HG03025 (cell line): ENCODE measurements at regions not wholly inside any gene's neighbourhood (a gene's known extent, or its start where the extent isn't known, plus 50 kb on each side); places are given as distances from the start of the nearest gene placed in this dataset.
"Not testable (repeated sequence)": the region's sequence is repeated elsewhere in the genome, so short reads cannot be mapped to it uniquely, and the experiment has no call there.

ENCODE experiments used
- ATAC-seq: cut with Tn5 transposase; IDR thresholded peaks from one replicate; pipeline ENCODE4 v1.9.1; 2021; ENCODE audit warnings: mild to moderate bottlenecking, moderate library complexity; ENCODE audit not compliant: unreplicated experiment, low FRiP score

- no peak for ATAC-seq
These were observed 104.5 kb downstream of the CXCL12 start for GRCh38 chr10:44280226-44281014.

GRCh38 chr10:44279426-44280126 is 105.3 kb downstream of the CXCL12 start:
- no peak for ATAC-seq

- ATAC-seq, result no peak
These were observed 106.0 kb downstream of the CXCL12 start for GRCh38 chr10:44278837-44279324.

- ATAC-seq, result not testable (repeated sequence)
These were observed 116.4 kb downstream of the CXCL12 start for GRCh38 chr10:44268435-44268948.

GRCh38 chr10:44267007-44267406 is 117.9 kb downstream of the CXCL12 start:
- ATAC-seq, result no peak

- ATAC-seq, result no peak
These were observed 120.7 kb downstream of the CXCL12 start for GRCh38 chr10:44264244-44264643.

GRCh38 chr10:44263771-44264170 is 121.1 kb downstream of the CXCL12 start:
- ATAC-seq, result no peak

GRCh38 chr10:44262551-44263251 is 122.2 kb downstream of the CXCL12 start:
- no peak for ATAC-seq

GRCh38 chr10:44261710-44262455 is 123.0 kb downstream of the CXCL12 start:
- ATAC-seq, result no peak

GRCh38 chr10:44261296-44261695 is 123.6 kb downstream of the CXCL12 start:
- no peak for ATAC-seq

GRCh38 chr10:44260286-44260928 is 124.5 kb downstream of the CXCL12 start:
- no peak for ATAC-seq

GRCh38 chr10:44259090-44259874 is 125.6 kb downstream of the CXCL12 start:
- ATAC-seq, result no peak

- ATAC-seq, result no peak
These were observed 126.3 kb downstream of the CXCL12 start for GRCh38 chr10:44258460-44259089.

- ATAC-seq, result no peak
These were observed 126.9 kb downstream of the CXCL12 start for GRCh38 chr10:44258019-44258418.

- no peak for ATAC-seq
These were observed 131.0 kb downstream of the CXCL12 start for GRCh38 chr10:44253769-44254462.

- not testable (repeated sequence) for ATAC-seq
These were observed 132.3 kb downstream of the CXCL12 start for GRCh38 chr10:44252631-44253030.

- ATAC-seq, result not testable (repeated sequence)
These were observed 135.0 kb downstream of the CXCL12 start for GRCh38 chr10:44249933-44250332.

- ATAC-seq, result no peak
These were observed 135.4 kb downstream of the CXCL12 start for GRCh38 chr10:44249490-44249889.
